KBM-7 (cell line): ENCODE measurements at regions not wholly inside any gene's neighbourhood (a gene's known extent, or its start where the extent isn't known, plus 50 kb on each side); places are given as distances from the start of the nearest gene placed in this dataset.
"Not testable (repeated sequence)": the region's sequence is repeated elsewhere in the genome, so short reads cannot be mapped to it uniquely, and the experiment has no call there.

Experiments
- DNase-seq: peaks from one replicate; pipeline ENCODE4 v3.0.0-alpha.2; 2015
- in situ Hi-C: fragments of 300-500 bp; cut with MboI; formaldehyde crosslinking; loops from 2 replicates; pipeline ENCODE4 v1.14.3; 2020; ENCODE audit warnings: low sequenced_read_pairs, low pct_unique_long_range_greater_than_20kb, mixed read lengths

- DNase-seq, result no peak
- in situ Hi-C loops, result no loop called here
Observed at GRCh38 chrX:96590403-96590802, 94.2 kb upstream of the DIAPH2 start.

DNA sequence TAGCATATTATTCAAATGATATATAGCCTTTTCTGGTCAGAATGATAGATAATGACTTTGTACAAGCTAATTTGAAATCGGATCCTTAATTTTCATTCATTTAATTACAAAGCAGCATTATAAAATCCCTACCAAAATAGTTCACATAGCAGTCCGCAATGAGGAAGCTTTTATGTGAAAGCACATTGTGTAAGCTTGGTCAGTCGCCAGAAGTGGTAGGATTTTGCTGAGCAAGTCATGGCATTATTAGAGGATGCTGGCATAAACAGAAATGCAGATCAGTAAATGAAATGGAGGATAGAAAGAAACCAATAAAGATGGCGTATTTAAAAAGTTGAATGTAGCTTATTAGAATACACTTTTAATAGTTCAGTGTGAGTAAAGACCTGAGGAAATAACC lies 93.2 kb upstream of the DIAPH2 start:
- in situ Hi-C loops, result no loop called here
- DNase-seq, result no peak

DNA sequence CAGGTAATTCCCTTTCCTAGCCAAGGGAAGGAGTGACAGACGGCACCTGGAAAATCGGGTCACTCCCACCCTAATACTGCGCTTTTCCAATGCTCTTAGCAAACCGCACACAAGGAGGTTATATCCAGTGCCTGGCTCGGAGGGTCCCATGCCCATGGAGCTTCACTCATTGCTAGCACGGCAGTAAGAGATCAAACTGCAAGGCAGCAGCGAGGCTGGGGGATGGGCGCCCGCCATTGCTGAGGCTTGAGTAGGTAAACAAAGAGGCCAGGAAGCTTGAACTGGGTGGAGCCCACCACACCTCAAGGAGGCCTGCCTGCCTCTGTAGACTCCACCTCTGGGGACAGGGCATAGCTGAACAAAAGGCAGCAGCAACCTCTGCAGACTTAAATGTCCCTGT lies 86.8 kb upstream of the DIAPH2 start:
- in situ Hi-C loops, DNase-seq: not testable (repeated sequence)

DNA sequence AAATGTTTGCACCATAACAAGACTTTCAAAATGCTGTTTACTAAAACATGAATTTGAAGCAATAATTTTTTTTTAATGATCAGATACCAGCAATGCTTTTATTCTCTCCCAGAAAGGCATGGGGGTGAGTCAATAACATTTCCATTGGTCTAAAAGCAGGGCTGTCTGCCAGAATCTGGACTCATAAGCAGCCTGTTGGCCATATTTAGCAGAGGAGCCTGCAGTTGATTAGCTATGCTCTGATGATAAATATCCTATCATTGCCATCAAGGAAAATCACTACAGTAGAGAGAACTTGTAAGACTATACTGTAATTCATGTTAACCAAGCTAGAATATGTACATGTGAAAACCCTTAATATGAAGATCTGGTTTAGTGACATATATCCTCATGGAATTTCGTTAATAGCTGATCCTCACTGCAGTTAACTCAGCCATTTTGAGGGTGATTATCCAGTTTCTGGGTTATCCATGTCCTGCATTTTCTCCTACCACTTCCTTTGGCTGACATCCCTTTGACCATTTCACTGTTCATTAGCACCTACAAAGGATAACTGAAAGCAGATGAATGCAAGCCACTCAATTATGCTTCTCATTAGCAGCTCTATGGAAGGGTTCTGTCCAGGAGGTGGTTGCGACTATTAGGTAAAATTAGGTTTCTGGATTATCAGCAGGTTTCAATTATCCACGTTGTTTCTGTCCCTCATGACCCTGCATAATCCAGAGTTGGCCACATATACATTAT lies 72.9 kb upstream of the DIAPH2 start:
- in situ Hi-C loops, result no loop called here
- no peak for DNase-seq

- no peak for DNase-seq
- in situ Hi-C loops, result no loop called here
Observed at GRCh38 chrX:96615448-96615847, 69.2 kb upstream of the DIAPH2 start.

- no peak for DNase-seq
- in situ Hi-C loops, result no loop called here
Observed at GRCh38 chrX:96619588-96619987, 65.1 kb upstream of the DIAPH2 start.

GRCh38 chrX:96621811-96622210 lies 62.8 kb upstream of the DIAPH2 start:
- in situ Hi-C loops, result no loop called here
- DNase-seq, result no peak
